ENCODE measurements at regions not wholly inside any gene's neighbourhood (a gene's known extent, or its start where the extent isn't known, plus 50 kb on each side); places are given as distances from the start of the nearest gene placed in this dataset.

DNA sequence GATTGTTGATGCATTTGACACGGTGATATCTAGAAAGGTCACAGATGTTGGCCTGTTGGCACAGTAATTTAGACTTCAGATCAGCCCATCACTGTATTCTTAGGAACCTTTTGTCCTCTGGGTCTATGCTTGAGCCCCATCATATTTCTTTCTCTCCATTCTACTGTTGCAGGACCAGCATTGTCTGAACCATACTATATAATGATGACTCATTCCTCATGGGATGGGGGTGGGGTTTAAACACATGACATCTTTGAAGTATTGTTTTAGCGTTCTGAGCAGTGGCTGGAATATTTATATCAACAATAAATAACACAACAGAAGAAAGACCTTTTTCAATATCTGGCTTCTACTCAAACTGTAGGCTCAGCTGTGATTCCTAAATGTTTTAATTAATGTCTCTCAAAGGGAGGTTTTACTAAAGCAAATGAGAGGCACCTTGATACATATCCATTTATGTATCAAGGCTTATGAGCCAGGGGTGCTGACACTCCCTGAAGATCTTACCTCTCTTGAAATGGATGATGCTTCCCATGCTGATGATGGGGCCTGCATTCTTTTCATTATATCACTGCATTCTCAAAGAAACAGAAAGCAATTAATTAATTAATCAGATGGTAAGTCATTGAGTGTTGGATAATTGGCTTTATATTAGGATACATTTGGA, 379.0 kb upstream of the GOT2 start:
- H3K4me2 ChIP-seq: no peak overlapping the region
- Mint-ChIP-seq H3K4me3 (no peak overlapping the region), H3K9me3 (no peaks in the 10 kb centered on the region), H3K27me3 (ENCODE audit: insufficient read depth, low read depth, poor library complexity) (peaks cover 4% of the 10 kb centered on the region), H3K4me1 (peaks cover 17% of the 10 kb centered on the region), H3K27ac (no peak overlapping the region), H3K36me3 (ENCODE audit: low read depth) (no peaks in the 10 kb centered on the region)
- no peak overlapping the region for H3K4me3 ChIP-seq
- peaks cover 4% of the 10 kb centered on the region; the same call in 1 of the 2 replicates for H3K4me1 ChIP-seq (ENCODE audit: insufficient read depth)
- TF ChIP-seq CREB1 (CRISPR knock-in tag; IDR thresholded peaks at IDR 0.05; ENCODE audit: low read depth) (no peak), STAT1 (IDR thresholded peaks at IDR 0.05; ENCODE audit: unreplicated experiment) (no peak), ZNF114 (CRISPR knock-in tag; IDR thresholded peaks at IDR 0.05) (no peak), POLR2AphosphoS5 (IDR thresholded peaks at IDR 0.05; ENCODE audit: low read depth) (no peak), JUNB (IDR thresholded peaks at IDR 0.05; ENCODE audit: unreplicated experiment) (no peak), EZH2 (IDR thresholded peaks at IDR 0.05; ENCODE audit: low read depth, unreplicated experiment) (no peak), ZNF331 (CRISPR knock-in tag; IDR thresholded peaks at IDR 0.05; ENCODE audit: low read depth) (no peak), EZH2phosphoT487 (IDR thresholded peaks at IDR 0.05; ENCODE audit: unreplicated experiment) (no peak), NANOG (IDR thresholded peaks at IDR 0.05; ENCODE audit: borderline replicate concordance) (no peak)
- TF ChIP-seq, protein P1, sequence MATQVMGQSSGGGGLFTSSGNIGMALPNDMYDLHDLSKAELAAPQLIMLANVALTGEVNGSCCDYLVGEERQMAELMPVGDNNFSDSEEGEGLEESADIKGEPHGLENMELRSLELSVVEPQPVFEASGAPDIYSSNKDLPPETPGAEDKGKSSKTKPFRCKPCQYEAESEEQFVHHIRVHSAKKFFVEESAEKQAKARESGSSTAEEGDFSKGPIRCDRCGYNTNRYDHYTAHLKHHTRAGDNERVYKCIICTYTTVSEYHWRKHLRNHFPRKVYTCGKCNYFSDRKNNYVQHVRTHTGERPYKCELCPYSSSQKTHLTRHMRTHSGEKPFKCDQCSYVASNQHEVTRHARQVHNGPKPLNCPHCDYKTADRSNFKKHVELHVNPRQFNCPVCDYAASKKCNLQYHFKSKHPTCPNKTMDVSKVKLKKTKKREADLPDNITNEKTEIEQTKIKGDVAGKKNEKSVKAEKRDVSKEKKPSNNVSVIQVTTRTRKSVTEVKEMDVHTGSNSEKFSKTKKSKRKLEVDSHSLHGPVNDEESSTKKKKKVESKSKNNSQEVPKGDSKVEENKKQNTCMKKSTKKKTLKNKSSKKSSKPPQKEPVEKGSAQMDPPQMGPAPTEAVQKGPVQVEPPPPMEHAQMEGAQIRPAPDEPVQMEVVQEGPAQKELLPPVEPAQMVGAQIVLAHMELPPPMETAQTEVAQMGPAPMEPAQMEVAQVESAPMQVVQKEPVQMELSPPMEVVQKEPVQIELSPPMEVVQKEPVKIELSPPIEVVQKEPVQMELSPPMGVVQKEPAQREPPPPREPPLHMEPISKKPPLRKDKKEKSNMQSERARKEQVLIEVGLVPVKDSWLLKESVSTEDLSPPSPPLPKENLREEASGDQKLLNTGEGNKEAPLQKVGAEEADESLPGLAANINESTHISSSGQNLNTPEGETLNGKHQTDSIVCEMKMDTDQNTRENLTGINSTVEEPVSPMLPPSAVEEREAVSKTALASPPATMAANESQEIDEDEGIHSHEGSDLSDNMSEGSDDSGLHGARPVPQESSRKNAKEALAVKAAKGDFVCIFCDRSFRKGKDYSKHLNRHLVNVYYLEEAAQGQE (IDR thresholded peaks at IDR 0.05; ENCODE audit: unreplicated experiment): no peak
- TF ChIP-seq, protein P2, sequence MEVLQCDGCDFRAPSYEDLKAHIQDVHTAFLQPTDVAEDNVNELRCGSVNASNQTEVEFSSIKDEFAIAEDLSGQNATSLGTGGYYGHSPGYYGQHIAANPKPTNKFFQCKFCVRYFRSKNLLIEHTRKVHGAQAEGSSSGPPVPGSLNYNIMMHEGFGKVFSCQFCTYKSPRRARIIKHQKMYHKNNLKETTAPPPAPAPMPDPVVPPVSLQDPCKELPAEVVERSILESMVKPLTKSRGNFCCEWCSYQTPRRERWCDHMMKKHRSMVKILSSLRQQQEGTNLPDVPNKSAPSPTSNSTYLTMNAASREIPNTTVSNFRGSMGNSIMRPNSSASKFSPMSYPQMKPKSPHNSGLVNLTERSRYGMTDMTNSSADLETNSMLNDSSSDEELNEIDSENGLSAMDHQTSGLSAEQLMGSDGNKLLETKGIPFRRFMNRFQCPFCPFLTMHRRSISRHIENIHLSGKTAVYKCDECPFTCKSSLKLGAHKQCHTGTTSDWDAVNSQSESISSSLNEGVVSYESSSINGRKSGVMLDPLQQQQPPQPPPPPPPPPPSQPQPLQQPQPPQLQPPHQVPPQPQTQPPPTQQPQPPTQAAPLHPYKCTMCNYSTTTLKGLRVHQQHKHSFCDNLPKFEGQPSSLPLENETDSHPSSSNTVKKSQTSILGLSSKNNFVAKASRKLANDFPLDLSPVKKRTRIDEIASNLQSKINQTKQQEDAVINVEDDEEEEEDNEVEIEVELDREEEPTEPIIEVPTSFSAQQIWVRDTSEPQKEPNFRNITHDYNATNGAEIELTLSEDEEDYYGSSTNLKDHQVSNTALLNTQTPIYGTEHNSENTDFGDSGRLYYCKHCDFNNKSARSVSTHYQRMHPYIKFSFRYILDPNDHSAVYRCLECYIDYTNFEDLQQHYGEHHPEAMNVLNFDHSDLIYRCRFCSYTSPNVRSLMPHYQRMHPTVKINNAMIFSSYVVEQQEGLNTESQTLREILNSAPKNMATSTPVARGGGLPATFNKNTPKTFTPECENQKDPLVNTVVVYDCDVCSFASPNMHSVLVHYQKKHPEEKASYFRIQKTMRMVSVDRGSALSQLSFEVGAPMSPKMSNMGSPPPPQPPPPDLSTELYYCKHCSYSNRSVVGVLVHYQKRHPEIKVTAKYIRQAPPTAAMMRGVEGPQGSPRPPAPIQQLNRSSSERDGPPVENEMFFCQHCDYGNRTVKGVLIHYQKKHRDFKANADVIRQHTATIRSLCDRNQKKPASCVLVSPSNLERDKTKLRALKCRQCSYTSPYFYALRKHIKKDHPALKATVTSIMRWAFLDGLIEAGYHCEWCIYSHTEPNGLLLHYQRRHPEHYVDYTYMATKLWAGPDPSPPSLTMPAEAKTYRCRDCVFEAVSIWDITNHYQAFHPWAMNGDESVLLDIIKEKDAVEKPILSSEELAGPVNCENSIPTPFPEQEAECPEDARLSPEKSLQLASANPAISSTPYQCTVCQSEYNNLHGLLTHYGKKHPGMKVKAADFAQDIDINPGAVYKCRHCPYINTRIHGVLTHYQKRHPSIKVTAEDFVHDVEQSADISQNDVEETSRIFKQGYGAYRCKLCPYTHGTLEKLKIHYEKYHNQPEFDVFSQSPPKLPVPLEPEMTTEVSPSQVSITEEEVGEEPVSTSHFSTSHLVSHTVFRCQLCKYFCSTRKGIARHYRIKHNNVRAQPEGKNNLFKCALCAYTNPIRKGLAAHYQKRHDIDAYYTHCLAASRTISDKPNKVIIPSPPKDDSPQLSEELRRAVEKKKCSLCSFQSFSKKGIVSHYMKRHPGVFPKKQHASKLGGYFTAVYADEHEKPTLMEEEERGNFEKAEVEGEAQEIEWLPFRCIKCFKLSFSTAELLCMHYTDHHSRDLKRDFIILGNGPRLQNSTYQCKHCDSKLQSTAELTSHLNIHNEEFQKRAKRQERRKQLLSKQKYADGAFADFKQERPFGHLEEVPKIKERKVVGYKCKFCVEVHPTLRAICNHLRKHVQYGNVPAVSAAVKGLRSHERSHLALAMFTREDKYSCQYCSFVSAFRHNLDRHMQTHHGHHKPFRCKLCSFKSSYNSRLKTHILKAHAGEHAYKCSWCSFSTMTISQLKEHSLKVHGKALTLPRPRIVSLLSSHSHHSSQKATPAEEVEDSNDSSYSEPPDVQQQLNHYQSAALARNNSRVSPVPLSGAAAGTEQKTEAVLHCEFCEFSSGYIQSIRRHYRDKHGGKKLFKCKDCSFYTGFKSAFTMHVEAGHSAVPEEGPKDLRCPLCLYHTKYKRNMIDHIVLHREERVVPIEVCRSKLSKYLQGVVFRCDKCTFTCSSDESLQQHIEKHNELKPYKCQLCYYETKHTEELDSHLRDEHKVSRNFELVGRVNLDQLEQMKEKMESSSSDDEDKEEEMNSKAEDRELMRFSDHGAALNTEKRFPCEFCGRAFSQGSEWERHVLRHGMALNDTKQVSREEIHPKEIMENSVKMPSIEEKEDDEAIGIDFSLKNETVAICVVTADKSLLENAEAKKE (CRISPR knock-in tag; IDR thresholded peaks at IDR 0.05): no peak
- TF ChIP-seq, protein P3, sequence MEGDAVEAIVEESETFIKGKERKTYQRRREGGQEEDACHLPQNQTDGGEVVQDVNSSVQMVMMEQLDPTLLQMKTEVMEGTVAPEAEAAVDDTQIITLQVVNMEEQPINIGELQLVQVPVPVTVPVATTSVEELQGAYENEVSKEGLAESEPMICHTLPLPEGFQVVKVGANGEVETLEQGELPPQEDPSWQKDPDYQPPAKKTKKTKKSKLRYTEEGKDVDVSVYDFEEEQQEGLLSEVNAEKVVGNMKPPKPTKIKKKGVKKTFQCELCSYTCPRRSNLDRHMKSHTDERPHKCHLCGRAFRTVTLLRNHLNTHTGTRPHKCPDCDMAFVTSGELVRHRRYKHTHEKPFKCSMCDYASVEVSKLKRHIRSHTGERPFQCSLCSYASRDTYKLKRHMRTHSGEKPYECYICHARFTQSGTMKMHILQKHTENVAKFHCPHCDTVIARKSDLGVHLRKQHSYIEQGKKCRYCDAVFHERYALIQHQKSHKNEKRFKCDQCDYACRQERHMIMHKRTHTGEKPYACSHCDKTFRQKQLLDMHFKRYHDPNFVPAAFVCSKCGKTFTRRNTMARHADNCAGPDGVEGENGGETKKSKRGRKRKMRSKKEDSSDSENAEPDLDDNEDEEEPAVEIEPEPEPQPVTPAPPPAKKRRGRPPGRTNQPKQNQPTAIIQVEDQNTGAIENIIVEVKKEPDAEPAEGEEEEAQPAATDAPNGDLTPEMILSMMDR (conservative IDR thresholded peaks at IDR 0.05; ENCODE audit: low read depth in 2 of 2): no peak
- TF ChIP-seq, protein P4, sequence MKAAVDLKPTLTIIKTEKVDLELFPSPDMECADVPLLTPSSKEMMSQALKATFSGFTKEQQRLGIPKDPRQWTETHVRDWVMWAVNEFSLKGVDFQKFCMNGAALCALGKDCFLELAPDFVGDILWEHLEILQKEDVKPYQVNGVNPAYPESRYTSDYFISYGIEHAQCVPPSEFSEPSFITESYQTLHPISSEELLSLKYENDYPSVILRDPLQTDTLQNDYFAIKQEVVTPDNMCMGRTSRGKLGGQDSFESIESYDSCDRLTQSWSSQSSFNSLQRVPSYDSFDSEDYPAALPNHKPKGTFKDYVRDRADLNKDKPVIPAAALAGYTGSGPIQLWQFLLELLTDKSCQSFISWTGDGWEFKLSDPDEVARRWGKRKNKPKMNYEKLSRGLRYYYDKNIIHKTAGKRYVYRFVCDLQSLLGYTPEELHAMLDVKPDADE (IDR thresholded peaks at IDR 0.05): no peak
- H3K27ac ChIP-seq (ENCODE audit: low read depth): no peak overlapping the region
- 0 out of 2 replicates have a peak, but pooled peaks cover 8% of the 10 kb centered on the region for H3K9me2 ChIP-seq (ENCODE audit: insufficient read depth)
- H3F3A ChIP-seq (replicated peaks; ENCODE audit: low read depth): no peaks in the 10 kb centered on the region
- no peaks in the 10 kb centered on the region for H4K20me1 ChIP-seq (replicated peaks; ENCODE audit: insufficient read depth)
- H2AFZ ChIP-seq: no peak overlapping the region
- no peaks in the 10 kb centered on the region for H3K36me3 ChIP-seq (ENCODE audit: insufficient read depth)
- no peaks in the 10 kb centered on the region for H3K27me3 ChIP-seq (ENCODE audit: insufficient read depth)
- H3K79me2 ChIP-seq (replicated peaks; ENCODE audit: insufficient read depth): no peaks in the 10 kb centered on the region
- ATAC-seq (no peak), DNase-seq (ENCODE audit: low spot score) (no peak)
